A549 (cell line): ENCODE measurements at regions not wholly inside any gene's neighbourhood (a gene's known extent, or its start where the extent isn't known, plus 50 kb on each side); places are given as distances from the start of the nearest gene placed in this dataset.

Experiments used
- CTCF ChIP-seq: fragments of >200 bp; sonication (Bioruptor Twin); formaldehyde crosslinking; IDR thresholded peaks from 3 replicates; pipeline ENCODE4 v1.5.1; 2016
- ESRRA ChIP-seq: fragments of 150-350 bp; IDR thresholded peaks from 2 replicates; pipeline ENCODE4 v1.6.1; 2014; ENCODE audit warnings: mild to moderate bottlenecking, low read length, borderline replicate concordance
- MAFK ChIP-seq: fragments of 450-650 bp; IDR thresholded peaks from 2 replicates; pipeline ENCODE4 v1.6.1; 2014; ENCODE audit not compliant: partially characterized antibody
- MAX ChIP-seq: IDR thresholded peaks from 2 replicates; pipeline ENCODE4 v1.6.1; 2012
- POLR2A ChIP-seq: IDR thresholded peaks from 2 replicates; pipeline ENCODE4 v1.6.1; 2012; ENCODE audit warnings: mild to moderate bottlenecking, low read length
- RFX5 ChIP-seq: fragments of 450-650 bp; IDR thresholded peaks from 2 replicates; pipeline ENCODE4 v1.7.1; 2014; ENCODE audit warnings: antibody characterized with exemption, mild to moderate bottlenecking, moderate library complexity
- USF2 ChIP-seq: fragments of 450-650 bp; IDR thresholded peaks from 2 replicates; pipeline ENCODE4 v1.6.1; 2014; ENCODE audit warnings: antibody characterized with exemption

- no peak for TF ChIP-seq CTCF
- TF ChIP-seq USF2: no peak
- no peak for TF ChIP-seq ESRRA
- no peak for TF ChIP-seq POLR2A
- TF ChIP-seq MAX: no peak
- no peak for TF ChIP-seq RFX5
- no peak for TF ChIP-seq MAFK
Observed at GRCh38 chr9:111187376-111187775, 142.6 kb downstream of the OR2K2 start.
